ENCODE measurements at regions not wholly inside any gene's neighbourhood (a gene's known extent, or its start where the extent isn't known, plus 50 kb on each side); places are given as distances from the start of the nearest gene placed in this dataset.
"Not testable (repeated sequence)": the region's sequence is repeated elsewhere in the genome, so short reads cannot be mapped to it uniquely, and the experiment has no call there.

DNA sequence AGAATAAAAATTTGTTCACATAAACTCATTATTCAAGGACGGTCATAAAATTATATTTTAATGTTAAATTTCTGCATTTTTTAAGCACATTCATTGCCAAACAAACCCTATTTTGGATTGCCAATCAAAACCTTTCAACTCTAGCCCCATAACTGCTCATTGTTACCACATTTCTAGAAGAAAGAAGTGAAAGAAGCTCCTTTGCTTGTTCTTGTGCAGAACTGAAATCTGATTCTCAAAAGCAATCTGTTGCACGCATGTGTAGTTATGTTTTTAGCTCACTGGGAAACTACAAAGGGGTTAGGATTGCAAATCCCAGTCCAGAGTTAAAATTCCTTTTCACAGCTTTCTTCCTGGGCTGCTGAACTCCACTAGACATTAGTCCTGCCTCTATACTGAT lies 109.5 kb upstream of the MIR17HG start:
- DNase-seq = no peak

DNA sequence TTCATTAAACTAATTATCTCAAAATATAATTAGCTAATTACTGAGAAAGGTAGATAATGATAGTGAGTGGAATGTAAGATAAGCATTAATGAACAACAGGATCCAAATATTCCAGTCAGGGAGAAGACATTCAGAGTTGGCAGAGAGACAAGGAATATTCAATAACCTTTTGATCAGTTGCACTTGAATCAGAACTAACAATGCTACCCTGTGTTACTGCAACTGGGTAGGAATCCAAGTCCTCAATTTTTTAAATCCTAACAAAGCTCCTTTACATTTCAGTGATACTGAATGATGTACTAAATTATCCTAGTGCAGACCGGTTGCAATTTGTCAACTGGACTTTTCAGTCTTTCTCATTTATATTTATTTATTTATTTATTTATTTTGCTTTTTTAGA lies 107.1 kb upstream of the MIR17HG start:
- no peak for DNase-seq

DNA sequence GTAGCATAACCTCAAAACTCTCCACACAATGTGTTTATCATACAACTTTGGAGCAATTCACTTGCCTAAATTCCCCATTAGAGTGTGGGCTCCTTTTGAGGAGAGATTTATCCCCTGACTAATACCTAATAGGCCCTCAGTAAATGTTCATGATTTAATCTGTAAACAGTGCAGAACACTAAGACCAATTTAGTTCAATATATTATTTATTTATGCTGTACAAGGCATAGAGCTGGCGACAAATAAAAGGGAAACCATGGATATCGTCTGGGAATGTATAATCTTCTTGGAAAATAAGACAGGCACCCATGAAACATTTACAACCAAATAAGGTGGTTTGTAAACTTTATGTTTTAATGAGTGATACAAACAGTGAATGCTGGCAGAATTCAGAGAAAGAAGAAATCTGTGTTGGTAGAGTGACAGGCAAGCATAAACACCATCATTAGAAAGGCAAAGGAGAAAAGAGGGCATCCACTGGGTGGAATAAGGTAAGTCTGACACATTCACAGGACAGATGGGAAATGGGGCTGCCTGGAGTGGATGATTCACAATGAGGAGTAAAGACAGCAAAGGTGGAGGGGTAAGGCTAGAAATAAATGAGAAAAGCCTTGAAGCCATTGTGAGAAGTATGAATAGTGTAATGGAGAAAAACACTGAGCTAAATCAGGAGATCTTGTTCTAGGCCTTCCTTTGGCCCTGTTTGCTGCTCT lies 106.1 kb upstream of the MIR17HG start:
- no peak for DNase-seq

DNA sequence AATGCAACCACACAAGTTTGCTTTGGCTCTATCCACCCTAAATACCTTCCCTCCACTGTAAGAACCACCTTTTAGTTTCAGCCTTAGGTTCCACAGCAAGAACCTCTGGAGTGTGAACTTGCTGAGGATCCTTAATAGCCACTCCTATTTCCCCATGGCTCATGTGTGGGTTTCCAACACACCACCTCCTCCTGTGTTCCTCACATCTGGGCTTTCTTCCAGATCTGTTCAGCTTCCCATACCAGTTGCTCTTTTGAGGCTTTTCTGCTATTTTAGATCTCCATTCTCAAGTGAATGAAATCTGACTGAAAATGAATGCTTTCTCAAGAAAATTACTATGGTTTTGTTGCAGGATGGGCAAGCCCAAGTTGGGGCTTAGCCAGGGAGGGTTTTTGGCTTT lies 104.8 kb upstream of the MIR17HG start:
- no peak for DNase-seq

DNA sequence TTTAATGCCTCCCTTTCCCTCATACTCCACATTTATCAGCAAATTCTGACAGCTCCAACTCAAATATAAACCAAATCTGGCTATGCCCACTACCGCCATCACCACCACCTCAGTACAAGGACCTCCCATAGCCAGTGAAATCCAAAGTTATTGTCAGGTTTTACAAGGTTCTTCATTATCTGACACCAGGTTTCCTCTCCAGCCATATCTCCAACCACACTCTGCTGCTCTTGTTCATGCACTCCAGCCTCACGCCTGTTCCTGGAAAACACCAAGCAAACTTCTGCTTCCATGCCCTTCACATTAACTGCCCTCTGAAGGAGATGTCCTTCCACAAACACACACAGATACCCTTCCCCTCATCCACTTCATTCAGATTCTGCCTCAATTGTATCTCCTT lies 102.2 kb upstream of the MIR17HG start:
- no peak for DNase-seq

DNA sequence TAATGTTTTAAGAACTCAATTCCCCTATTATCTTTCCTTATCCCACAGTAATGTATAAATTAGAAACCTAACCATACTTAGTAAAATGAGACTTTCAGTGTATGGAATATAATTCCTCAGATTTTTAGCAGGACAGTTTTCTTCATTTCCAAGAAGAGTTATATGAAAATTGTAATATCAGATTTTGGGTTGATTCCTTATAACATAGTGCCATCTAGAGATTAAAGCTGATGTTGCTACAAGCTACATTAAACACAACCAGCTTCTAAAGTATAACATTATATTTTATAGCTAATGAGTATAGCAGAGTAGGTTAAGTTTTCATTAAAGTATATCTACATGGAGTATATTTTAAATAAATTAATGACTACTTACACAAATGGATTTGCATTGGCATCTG lies 99.7 kb upstream of the MIR17HG start:
- DNase-seq = no peak

DNA sequence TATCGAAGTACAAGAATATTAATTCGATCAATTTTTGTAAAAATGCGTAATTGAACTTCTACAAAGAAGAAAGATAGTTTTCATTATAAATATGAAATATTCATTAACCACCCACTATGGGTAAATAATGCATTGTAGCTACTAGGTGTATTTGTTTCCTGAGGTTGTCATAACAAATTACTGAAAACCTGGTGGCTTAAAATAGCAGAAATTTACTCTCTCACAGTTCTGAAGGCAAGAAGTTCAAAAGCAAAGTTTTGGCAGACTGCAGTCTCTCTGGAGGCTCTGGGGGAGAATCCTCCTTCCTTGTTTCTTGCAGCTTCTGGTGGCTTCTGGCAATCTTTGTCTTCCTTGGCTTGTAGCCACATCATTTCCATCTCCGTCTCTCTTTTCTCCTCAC lies 99.2 kb upstream of the MIR17HG start:
- DNase-seq = no peak

DNA sequence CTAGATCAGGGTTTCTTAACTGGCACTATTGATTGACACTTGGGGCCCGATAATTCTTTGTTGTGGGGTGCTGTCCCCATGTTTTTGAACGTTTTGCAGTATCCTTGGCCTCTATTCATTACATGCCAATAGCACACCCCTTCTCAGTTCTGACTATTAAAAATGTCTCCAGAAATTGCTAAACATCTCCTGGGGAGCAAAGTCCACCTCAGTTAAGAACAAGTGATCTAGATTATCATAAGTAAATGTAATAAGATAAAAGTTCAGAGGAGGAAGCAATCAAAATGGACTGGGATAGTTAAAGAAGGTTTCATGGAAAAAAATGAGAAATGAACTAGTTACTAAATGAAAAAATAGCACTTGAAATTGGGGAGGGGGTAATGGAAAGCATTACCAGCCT lies 98.1 kb upstream of the MIR17HG start:
- no peak for DNase-seq

DNA sequence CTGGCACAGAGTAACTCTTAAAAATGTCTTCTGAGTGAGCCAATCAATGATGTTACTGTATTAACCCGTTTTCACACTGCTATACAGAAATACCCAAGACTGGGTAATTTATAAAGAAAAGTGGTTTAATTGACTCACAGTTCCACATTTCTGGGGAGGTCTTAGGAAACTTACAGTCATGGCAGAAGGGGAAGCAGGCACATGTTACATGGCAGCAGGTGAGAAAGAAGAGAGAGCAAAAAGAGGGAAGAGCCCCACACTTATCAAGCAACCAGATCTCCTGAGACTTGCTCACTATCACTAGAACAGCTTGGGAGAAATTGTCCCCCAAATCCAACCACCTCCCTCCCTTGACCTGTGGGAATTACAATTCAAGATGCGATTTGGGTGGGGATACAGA lies 97.6 kb upstream of the MIR17HG start:
- no peak for DNase-seq

DNA sequence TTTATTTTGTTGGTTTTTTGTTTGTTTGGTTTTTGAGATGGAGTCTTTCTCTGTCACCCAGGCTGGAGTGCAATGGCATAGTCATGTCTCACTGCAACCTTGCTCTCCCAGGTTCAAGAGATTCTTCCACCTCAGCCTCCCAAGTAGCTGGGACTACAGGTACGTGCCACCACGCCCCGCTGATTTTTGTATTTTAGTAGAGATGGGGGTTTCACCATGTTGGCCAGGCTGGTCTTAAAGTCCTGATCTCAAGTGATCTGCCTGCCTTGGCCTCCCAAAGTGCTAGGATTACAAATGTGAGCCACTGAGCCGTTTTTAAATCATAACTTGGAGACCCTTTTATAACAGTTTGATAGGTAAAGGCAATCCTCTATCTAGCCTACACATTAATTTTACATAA lies 95.9 kb upstream of the MIR17HG start:
- not testable (repeated sequence) for DNase-seq

DNA sequence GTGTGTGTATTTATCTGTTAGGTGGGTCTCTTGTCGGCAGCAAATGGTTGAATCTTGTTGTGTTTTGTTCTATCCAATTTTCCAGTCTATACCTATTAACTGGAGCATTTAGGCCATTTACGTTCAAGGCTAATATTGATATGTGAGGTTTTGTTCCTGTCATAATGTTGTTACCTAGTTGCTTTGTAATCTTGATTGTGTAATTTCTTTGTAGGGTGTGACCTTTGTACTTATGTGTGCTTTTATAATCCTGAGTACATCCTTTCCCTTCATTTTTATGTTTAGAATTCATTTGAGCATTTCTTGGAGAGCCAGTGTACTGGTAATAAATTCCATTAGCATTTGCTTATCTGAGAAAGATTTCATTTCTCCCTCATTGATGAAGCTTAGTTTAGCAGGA lies 83.0 kb upstream of the MIR17HG start:
- DNase-seq = no peak

DNA sequence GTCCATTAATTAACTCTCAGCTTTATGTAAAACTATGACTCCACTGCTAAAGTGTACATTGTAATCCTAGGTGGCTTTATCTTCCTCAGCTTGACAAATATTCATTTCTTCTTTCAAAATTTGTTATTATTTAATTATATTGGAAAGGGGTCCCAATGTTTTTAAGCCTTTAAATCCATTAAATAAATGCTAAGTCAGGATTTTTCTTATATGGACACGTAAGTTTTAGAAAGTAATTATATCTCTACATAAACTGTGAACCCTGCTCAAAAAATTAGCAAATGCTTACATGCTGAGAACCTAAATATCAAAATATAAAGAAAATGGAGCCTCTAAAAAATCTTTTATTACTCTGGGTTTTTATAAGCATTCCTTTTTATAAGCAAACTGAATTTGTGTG lies 78.2 kb upstream of the MIR17HG start:
- DNase-seq = no peak

DNA sequence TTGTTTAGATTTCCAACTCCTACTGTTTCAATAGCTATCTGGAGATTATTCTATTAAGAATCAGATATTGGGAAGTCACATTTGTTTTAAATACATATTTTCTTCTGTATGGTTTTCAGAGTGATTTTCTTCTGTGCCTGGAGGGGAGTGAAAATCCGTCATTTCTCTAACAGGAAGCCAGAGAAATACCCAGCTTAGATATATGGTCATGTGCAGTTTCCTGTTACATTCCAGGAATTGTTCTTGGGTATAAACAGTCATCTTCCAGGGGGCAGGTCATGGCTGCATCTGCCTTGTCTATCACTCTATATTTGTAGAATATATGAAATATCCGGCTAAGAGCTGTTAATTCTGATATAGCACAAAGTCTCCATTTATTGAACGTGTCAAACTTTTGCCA lies 77.5 kb upstream of the MIR17HG start:
- DNase-seq = no peak

DNA sequence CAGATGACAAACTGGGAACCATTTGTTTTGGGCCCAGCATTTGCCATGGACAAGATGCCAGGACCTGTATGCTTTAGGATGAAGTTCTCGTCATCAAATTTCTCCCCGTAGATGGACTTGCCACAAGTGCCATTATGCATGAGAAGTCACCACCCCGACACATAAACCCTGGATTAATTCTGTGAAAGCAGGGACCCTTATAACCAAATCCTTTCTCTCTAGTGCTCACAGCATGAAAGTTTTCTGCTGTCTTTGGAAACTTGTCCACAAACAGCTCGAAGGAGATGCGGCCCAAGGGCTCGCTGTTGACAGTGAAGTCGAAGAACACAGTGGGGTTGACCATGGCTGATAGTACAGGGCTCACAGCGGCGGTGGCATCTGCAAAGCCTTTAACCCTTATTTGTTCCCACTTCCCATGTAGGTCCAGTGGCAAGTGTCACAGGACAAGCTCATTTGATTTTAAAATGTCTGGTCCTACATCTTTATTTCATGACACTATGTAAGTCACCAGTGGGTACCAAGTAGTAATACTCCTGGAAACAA lies 75.2 kb upstream of the MIR17HG start:
- no peak for DNase-seq

DNA sequence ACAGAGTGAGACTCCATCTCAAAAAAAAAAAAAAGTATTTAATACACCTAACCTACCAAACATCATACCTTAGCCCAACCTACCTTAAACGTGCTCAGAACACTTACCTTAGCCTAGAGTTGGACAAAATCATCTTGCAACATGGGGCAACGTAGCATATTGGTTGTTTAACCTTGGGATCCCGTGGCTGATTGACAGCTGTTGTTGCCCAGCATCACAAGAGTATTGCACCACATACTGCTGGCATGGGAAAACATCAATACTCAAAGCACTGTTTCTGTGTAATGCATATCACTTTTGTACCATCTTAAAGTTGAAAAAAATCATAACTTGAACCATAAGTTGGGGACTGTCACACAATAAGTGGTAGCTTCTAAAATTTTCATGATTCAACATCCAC lies 73.8 kb upstream of the MIR17HG start:
- no peak for DNase-seq

DNA sequence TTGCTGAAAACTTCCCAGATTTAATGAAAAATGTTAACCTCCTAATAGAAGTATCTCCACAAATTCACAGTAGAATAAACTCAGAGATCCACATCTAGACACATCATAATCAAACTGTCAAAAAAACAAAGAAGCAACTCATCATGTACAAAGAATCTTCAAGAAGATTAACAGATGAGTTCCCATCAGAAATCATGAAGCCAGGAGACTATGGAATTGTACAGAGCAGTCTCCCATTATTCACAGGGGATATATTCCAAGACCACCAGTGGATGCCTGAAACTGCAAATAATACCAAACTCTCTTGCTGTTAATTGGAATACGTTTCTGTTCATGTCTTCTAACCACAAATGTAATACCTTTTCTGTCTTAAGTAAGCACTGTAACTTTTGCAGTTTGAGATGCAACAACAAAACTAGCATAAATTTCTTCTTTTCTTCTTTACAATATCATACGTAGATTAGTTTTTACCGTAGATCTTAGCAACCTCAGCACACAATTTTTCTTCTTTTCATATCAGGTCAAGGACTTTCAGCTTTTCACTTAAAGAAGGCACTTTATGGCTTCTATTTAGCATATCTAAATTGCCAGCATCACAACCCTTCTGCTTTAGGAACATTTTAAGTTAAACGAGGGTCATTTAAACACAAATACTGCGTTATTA lies 70.3 kb upstream of the MIR17HG start:
- DNase-seq = no peak

DNA sequence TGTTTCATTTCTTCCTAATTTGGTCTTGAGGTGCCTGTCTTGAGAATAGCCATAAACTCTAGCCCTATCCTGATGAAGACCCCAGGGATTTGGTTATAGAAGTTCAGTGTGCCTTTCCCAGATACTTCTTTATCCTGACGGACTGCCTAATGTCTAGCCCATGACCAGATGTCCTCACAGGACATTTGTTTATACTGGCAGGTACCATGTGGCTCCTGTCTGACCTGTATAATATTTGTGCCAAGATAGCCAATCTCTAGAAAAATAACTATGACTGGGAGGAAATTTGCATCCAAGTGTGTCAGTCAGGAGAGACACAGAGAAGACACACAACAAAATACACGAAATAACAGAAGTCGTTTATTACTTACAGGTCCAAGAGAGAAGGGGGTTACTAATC lies 69.2 kb upstream of the MIR17HG start:
- DNase-seq = no peak

DNA sequence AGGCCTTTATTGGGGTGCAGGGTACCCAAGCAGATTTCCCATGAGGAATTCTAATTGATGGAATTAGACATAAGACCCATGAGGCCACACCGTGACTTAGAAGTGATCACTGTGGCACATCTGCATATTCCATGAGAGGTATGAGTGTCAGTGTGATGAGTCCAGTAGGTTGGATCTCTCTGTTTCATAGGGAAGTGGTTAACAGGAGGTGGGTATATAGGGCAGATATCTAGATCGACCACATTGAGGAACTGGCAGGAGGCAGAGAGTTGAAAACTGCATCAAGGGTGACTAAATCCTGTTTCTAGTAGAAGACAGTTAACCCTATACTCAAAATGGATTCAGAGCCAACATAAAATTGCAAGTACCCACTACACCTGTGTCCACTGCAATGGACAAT lies 68.6 kb upstream of the MIR17HG start:
- no peak for DNase-seq

DNA sequence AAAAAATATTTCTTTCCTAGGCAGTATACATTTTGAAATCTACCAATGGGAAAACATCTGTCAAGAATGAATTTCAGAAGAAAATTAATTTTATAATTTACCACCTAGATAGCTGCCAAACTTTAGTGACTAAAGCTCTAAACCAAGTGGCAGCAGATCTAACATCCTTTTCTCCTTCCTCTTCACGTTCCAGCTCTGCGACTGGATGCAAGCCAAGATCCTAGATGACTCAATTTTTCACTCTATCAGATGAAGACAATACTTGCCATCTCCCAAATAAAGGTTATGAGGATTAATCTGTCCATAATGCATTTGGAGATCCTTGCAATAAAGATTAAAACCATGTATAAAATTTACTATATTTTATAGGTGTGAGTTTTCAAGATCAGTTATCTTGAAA lies 66.7 kb upstream of the MIR17HG start:
- DNase-seq = no peak

DNA sequence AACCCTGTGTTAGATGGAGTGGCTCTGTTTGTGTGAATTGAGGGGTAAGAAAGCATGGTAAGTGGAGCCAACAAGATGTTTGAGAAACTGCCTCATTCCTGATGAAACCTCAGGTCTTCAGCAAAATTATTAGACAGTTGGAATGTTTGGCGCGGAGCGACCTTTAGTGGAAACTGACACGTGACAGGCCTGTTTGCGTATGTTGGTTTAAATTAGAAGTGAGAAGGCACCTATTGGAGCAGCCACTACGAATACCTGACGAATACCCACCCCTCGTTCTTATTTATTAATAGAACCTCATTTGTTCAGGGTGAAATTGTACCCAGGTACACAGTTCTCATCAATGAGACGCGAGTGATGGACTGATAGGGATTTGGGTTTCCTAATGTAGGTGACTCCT lies 63.2 kb upstream of the MIR17HG start:
- DNase-seq = no peak

DNA sequence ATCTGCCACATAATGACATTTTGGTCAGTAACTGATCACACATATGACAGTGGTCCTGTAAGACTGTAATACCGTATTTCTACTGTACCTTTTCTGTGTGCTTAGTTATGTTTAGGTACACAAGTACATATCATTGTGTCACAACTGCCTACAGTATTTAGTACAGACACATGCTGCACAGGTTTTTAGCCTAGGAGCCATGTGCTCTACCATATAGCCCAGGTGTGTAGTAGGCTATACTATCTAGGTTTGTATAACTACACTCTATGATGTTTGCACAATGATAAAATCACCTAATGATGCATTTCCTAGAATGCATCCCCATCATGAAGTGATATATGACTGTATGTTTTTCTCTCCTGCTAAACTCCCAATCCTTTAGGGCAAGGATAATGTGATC lies 61.2 kb upstream of the MIR17HG start:
- no peak for DNase-seq

DNA sequence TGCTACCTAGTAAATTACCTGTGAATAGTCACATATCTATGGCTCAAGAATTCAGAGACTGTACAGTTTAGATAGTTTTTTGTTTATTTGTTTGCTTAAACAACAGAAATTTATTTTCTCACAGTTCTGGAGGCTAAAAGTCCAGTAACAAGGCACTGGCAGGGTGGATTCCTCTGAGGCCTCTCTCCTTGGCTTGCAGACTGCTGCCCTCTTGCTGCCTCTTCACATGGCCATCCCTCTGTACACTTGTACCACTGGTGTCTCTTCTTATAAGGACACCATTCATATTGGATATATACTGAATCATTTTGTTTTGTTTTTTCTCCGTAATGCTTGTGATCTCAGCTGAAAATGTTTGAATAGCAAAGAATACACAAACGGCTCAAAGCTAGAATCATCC lies 56.4 kb upstream of the MIR17HG start:
- DNase-seq = no peak

DNA sequence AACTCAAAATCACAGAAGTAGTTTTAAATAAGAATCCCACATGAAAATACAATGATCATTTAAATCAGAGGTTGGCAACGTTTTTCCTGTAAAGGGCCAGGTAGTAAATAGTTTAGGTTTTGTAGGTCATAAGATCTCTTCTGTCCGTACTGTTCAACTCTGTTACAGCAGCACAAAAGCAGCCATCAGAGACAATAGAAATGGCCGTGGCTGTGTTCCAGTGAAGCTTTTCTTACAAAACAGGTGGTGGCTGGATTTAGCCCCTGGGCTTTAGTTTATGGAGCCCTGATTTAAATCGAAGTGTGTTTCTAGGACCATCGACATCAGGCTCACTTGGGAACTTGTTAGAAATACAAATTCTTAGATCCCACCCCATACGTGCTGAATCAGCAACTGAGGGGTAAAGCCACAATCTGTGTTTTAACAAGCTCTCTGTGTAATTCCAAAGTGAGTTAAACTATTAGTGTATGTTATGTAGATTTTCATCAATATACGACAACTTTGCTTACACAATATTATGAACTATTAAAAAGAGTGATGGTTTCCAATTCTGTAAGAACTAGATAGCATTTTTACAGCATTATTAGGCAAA lies 54.8 kb upstream of the MIR17HG start:
- no peak for DNase-seq

DNA sequence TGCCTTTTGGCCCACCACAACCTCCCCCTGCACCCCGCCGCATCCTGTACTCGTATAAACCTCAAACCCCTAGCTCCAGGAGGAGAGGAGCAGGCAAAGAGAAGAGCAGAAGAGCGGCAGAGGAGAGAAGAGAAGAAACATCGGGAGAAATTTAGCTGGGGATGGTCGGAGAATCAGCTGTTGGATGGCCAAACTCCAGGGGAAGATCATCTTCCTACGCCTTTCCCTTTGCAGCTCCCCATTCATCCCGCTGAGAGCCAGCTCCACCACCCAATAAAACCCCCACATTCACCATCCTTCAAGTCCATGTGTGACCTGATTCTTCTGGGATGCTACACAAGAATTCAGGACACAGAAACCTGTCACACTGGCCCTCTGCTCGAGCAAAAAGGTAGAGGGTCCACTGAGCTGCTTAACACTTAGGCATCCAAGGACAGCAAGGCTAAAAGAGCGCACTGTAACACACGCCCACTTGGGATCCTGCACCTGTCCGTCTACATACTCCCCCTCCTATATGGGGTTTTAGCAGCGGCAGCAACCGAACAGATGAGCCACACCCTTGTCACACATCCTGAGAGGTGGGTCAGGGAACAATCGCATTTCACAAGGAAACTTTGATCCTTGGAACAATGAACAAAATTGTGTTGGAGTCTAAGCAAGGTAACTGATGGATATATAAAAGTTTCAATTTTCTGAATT lies 51.6 kb upstream of the MIR17HG start:
- no peak for DNase-seq
